Thyroid gland (tissue), 4 donors: ENCODE measurements at regions not wholly inside any gene's neighbourhood (a gene's known extent, or its start where the extent isn't known, plus 50 kb on each side); places are given as distances from the start of the nearest gene placed in this dataset.

ENCODE experiments used
- CTCF ChIP-seq, 6 experiments: fragments of 200-600 bp in 3 of 6; fragments of 450-650 bp in 3 of 6; sonication (generic) in 3 of 6; IDR thresholded peaks; one replicate each; pipeline ENCODE4 v1.5.1; 2016 to 2019; ENCODE audit warnings: antibody characterized with exemption in 6 of 6, mild to moderate bottlenecking in 2 of 6, inconsistent platforms in 1 of 6, moderate library complexity in 1 of 6
- POLR2A ChIP-seq, 2 donors: fragments of 450-650 bp; IDR thresholded peaks; one replicate each; pipeline ENCODE4 v1.6.1; 2017; ENCODE audit warnings: antibody characterized with exemption in 2 of 2, mild to moderate bottlenecking in 2 of 2, moderate library complexity in 1 of 2

GRCh38 chr18:27731211-27731610 is 445.7 kb downstream of the CDH2 start:
- no peak for TF ChIP-seq CTCF (IDR thresholded peaks at IDR 0.05)
- no peak for TF ChIP-seq POLR2A (IDR thresholded peaks at IDR 0.05)
